ENCODE measurements at regions not wholly inside any gene's neighbourhood (a gene's known extent, or its start where the extent isn't known, plus 50 kb on each side); places are given as distances from the start of the nearest gene placed in this dataset.

- TF ChIP-seq CTCF (IDR thresholded peaks at IDR 0.05) = no peak
- Mint-ChIP-seq H3K27ac (no peak overlapping the region), H3K4me3 (no peak overlapping the region), H3K36me3 (ENCODE audit: low read depth) (no peaks in the 10 kb centered on the region; the same call in 1 of the 2 replicates), H3K9me3 (peaks cover 55% of the 10 kb centered on the region), H3K4me1 (ENCODE audit: low read depth) (no peaks in the 10 kb centered on the region), H3K27me3 (ENCODE audit: insufficient read depth) (peaks cover 1% of the 10 kb centered on the region; the same call in 1 of the 2 replicates)
- DNase-seq = no peak
These were observed 506.8 kb downstream of the NPHP4 start for GRCh38 chr1:5485436-5485835.

DNA sequence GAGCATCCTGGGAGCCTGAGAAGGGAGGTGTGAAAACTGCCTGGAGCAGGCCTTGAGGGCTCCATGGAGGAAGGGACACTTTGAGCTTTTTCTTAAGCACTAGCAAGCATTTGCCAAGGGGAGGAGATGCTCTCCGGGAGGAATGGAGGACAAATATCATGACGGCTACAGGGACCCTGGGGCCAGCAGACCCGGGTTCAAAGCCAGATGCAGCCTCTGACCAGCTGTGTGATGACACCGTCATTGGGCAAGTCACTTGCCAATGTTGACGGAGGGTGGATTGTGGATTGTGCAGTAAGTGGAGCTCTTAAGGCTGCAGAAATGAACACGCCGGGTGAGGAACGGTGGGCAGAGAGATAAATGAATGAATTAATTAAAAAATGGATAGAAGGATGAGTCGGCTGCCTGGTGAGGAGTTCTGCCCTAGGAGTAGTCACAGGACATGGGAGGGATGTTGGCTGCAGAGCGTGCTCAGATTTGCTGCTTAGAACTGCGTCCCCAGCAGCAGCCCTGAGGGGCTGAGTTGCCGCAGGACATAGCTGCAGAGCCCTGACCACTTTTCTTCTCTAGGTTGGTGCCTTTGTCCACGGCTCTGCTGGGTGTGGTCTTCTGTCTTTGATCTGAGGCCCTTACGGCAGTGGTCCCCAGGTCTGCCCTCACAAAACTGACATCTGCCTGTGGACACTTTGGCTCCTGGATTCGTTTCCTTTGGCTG lies 507.6 kb downstream of the NPHP4 start:
- no peak for TF ChIP-seq CTCF (IDR thresholded peaks at IDR 0.05)
- H3K36me3 Mint-ChIP-seq (ENCODE audit: low read depth) = no peaks in the 10 kb centered on the region; the same call in 1 of the 2 replicates
- no peak for DNase-seq
- peaks cover 1% of the 10 kb centered on the region; the same call in 1 of the 2 replicates for H3K27me3 Mint-ChIP-seq (ENCODE audit: insufficient read depth)
- H3K4me3 Mint-ChIP-seq = no peak overlapping the region
- H3K27ac Mint-ChIP-seq = no peak overlapping the region
- no peaks in the 10 kb centered on the region for H3K4me1 Mint-ChIP-seq (ENCODE audit: low read depth)
- peaks cover 57% of the 10 kb centered on the region for H3K9me3 Mint-ChIP-seq

DNA sequence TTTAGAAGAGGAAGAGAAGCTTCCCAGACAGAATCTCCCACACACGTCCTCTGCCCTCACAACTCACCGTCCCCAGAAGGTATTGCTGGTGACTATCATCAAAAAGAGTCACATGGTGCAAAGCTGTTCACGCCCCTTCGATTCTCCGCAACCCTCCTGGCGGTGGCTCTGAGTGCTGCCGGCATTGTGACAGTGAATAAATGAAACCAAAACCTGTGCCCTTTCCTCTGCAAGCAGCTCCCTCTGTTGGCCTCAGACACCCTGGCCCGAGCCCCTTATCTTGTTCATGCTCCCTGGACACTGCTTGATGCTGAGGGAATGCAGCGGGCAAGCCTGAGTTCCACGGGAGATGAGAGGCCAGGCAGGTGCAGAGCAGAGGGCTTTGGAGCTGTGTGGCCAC lies 510.3 kb downstream of the NPHP4 start:
- peaks cover 65% of the 10 kb centered on the region for H3K9me3 Mint-ChIP-seq
- no peak for DNase-seq
- no peaks in the 10 kb centered on the region; the same call in 1 of the 2 replicates for H3K36me3 Mint-ChIP-seq (ENCODE audit: low read depth)
- H3K4me3 Mint-ChIP-seq = no peak overlapping the region
- H3K27ac Mint-ChIP-seq = no peak overlapping the region
- peaks cover 1% of the 10 kb centered on the region; the same call in 1 of the 2 replicates for H3K27me3 Mint-ChIP-seq (ENCODE audit: insufficient read depth)
- H3K4me1 Mint-ChIP-seq (ENCODE audit: low read depth) = no peaks in the 10 kb centered on the region
- no peak for TF ChIP-seq CTCF (IDR thresholded peaks at IDR 0.05)

DNA sequence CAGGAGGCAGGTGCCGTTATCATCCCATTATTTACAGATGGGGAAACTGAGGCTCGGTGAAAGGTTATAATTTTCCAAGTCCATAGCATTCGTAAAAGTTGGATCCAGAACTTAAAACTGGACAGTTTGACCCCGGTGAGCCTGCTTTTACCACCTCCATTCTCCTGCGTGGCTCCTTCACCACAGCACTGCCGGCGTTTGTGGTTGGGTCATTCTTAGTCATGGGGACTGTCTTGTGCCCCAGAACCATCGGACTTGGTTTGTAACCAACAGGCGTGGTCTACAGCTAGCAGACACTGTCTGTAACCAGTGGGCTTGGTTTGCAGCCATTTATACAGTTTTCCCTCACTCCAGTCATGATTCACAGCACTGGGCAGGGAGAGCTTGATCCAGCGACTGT lies 511.3 kb downstream of the NPHP4 start:
- no peak for TF ChIP-seq CTCF (IDR thresholded peaks at IDR 0.05)
- no peak overlapping the region for H3K4me3 Mint-ChIP-seq
- H3K36me3 Mint-ChIP-seq (ENCODE audit: low read depth) = no peaks in the 10 kb centered on the region; the same call in 1 of the 2 replicates
- H3K9me3 Mint-ChIP-seq = peaks cover 65% of the 10 kb centered on the region
- H3K27me3 Mint-ChIP-seq (ENCODE audit: insufficient read depth) = peaks cover 1% of the 10 kb centered on the region; the same call in 1 of the 2 replicates
- no peak overlapping the region for H3K27ac Mint-ChIP-seq
- no peak for DNase-seq
- H3K4me1 Mint-ChIP-seq (ENCODE audit: low read depth) = no peaks in the 10 kb centered on the region

- Mint-ChIP-seq H3K4me3 (no peak overlapping the region), H3K27me3 (ENCODE audit: insufficient read depth) (peaks cover 1% of the 10 kb centered on the region; the same call in 1 of the 2 replicates), H3K4me1 (ENCODE audit: low read depth) (no peaks in the 10 kb centered on the region), H3K36me3 (ENCODE audit: low read depth) (no peaks in the 10 kb centered on the region), H3K9me3 (peaks cover 61% of the 10 kb centered on the region), H3K27ac (no peak overlapping the region)
- DNase-seq = no peak
- no peak for TF ChIP-seq CTCF (IDR thresholded peaks at IDR 0.05)
These were observed 512.2 kb downstream of the NPHP4 start for GRCh38 chr1:5479876-5480646.
